ENCODE measurements at regions not wholly inside any gene's neighbourhood (a gene's known extent, or its start where the extent isn't known, plus 50 kb on each side); places are given as distances from the start of the nearest gene placed in this dataset.
"Not testable (repeated sequence)": the region's sequence is repeated elsewhere in the genome, so short reads cannot be mapped to it uniquely, and the experiment has no call there.

DNA sequence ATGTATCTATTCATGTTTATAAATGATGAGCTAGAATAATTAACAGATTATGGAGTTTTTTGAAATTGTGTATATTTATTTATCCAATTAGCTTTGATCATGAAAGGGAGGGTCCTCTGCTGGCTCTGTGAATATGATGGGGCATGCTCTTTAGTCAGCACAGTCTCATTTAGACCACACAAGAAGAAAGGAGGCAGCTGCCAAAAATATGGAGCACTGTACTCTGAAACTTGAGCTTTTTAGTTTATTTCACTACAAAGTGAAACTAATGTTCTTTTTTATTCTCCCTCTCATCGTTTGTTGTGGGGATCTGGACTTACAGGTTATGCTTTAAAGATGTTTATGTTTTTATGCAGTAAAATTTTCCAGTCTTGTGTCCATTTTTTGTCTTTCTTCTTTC lies 266.9 kb upstream of the GULP1 start:
- DNase-seq = no peak
- no peaks in the 10 kb centered on the region for H3K27me3 ChIP-seq
- no peak overlapping the region for H3K4me3 ChIP-seq
- TF ChIP-seq POLR2A (IDR thresholded peaks at IDR 0.05) (no peak), CTCF (IDR thresholded peaks at IDR 0.05) (no peak)
- no peaks in the 10 kb centered on the region for H3K4me1 ChIP-seq (replicated peaks in 1 of 2)
- WGBS, 4 donors = 39 to 58% (median 49%) methylated on average over 1 of the region's 1 CpG
- H3K36me3 ChIP-seq (replicated peaks in 1 of 2) = no peaks in the 10 kb centered on the region
- H3K9me3 ChIP-seq (replicated peaks in 1 of 3) = peaks cover 0 to 5% (median 0%) of the 10 kb centered on the region in 3 donors
- intact Hi-C loops (cut with DNase I) = no loop called here
- H3K27ac ChIP-seq = no peak overlapping the region

- 59 to 78% (median 63%) methylated on average over 3 to 4 of the region's 4 CpGs for WGBS, 4 donors
- TF ChIP-seq POLR2A (IDR thresholded peaks at IDR 0.05) (no peak), CTCF (IDR thresholded peaks at IDR 0.05) (no peak)
- Histone ChIP-seq H3K4me3 (no peak overlapping the region), H3K36me3 (replicated peaks in 1 of 2) (no peaks in the 10 kb centered on the region), H3K27me3 (no peaks in the 10 kb centered on the region), H3K9me3 (replicated peaks in 1 of 3) (peaks cover 0 to 5% (median 0%) of the 10 kb centered on the region in 3 donors), H3K4me1 (replicated peaks in 1 of 2) (no peaks in the 10 kb centered on the region), H3K27ac (no peak overlapping the region)
- intact Hi-C loops (cut with DNase I) = no loop called here
- DNase-seq = no peak
These were observed 262.9 kb upstream of the GULP1 start for GRCh38 chr2:188028739-188029138.

DNA sequence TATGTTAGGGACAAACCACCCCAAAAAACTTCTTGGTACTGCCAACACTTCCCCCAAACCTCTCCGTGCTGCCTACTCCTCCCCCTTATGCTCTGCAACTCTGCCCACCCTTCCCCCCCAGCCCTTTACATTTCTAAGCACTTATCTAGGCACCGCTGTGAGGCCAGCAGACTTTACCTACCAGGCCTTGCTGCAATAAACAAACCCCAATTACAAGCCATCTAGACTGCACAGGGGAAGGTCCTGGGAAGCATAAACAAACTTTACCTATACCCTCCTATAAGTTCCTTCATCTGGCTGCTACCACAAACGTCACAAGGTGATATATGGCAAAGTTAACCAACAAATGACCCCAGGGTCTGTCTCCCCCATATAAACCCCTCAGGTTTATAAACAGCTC lies 259.4 kb upstream of the GULP1 start:
- no peak for DNase-seq
- intact Hi-C loops (cut with DNase I) = no loop called here
- Histone ChIP-seq H3K27ac (no peak overlapping the region), H3K36me3 (replicated peaks in 1 of 2) (no peaks in the 10 kb centered on the region), H3K4me1 (replicated peaks in 1 of 2) (no peaks in the 10 kb centered on the region), H3K4me3 (no peak overlapping the region), H3K9me3 (replicated peaks in 1 of 3) (peaks cover 0 to 5% (median 0%) of the 10 kb centered on the region in 3 donors), H3K27me3 (no peaks in the 10 kb centered on the region)
- TF ChIP-seq POLR2A (IDR thresholded peaks at IDR 0.05) (no peak), CTCF (IDR thresholded peaks at IDR 0.05) (no peak)
- WGBS, 4 donors = 51 to 74% (median 63%) methylated on average over 3 of the region's 3 CpGs

DNA sequence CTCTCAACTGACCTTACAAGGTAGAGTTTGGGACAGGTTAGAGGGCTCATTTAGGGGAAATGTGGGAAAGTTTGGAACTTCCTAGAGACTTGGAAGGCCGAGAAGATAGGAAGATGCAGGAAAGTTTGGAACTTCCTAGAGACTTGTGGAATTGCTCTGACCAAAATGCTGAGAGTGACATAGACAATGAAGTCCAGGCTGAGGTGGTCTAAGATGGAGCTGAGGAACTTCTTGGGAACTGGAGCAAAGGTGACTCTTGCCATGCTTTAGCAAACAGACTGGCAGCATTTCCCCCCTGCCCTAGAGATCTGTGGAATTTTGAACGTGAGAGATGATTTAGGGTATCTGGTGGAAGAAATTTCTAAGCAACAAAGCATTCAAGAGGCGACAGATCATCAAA lies 258.9 kb upstream of the GULP1 start:
- no peak for TF ChIP-seq POLR2A (IDR thresholded peaks at IDR 0.05)
- TF ChIP-seq CTCF (IDR thresholded peaks at IDR 0.05) = no peak
- H3K27me3 ChIP-seq = no peaks in the 10 kb centered on the region
- H3K9me3 ChIP-seq (replicated peaks in 1 of 3) = peaks cover 0 to 5% (median 0%) of the 10 kb centered on the region in 3 donors
- no peaks in the 10 kb centered on the region for H3K36me3 ChIP-seq (replicated peaks in 1 of 2)
- intact Hi-C loops (cut with DNase I) = no loop called here
- no peak for DNase-seq
- H3K4me3 ChIP-seq = no peak overlapping the region
- 58 to 67% (median 63%) methylated on average over 3 of the region's 3 CpGs for WGBS, 4 donors
- H3K4me1 ChIP-seq (replicated peaks in 1 of 2) = no peaks in the 10 kb centered on the region
- H3K27ac ChIP-seq = no peak overlapping the region

GRCh38 chr2:188033240-188033639 lies 258.4 kb upstream of the GULP1 start:
- H3K4me1 ChIP-seq (replicated peaks in 1 of 2); H3K27me3 ChIP-seq; H3K4me3 ChIP-seq; intact Hi-C loops (cut with DNase I); DNase-seq; H3K9me3 ChIP-seq (replicated peaks in 1 of 3); H3K36me3 ChIP-seq (replicated peaks in 1 of 2); H3K27ac ChIP-seq: not testable (repeated sequence)
- 71 to 86% (median 81%) methylated on average over 1 of the region's 1 CpG for WGBS, 4 donors

DNA sequence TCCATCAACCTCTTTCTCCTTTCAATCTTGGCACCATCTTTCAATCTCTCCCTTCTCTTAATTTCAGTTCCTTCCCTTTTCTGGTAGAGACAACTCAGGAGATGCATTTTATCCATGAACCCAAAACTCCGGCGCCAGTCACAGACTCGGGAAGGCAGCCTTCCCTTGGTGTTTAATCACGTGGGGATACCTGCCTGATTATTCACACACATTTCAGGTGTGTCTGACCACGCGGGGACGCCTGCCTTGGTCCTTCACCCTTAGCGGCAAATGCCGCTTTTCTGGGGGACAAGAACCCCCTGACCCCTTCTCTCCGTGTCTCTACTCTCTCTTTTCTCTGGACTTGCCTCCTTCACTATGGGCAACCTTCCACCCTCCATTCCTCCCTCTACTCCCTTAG lies 257.6 kb upstream of the GULP1 start:
- WGBS, 4 donors = 63 to 83% (median 79%) methylated on average over 10 of the region's 10 CpGs

GRCh38 chr2:188035377-188035776 lies 256.3 kb upstream of the GULP1 start:
- H3K9me3 ChIP-seq (replicated peaks in 1 of 3); intact Hi-C loops (cut with DNase I); H3K36me3 ChIP-seq (replicated peaks in 1 of 2); H3K4me3 ChIP-seq; H3K27ac ChIP-seq; DNase-seq; H3K4me1 ChIP-seq (replicated peaks in 1 of 2); H3K27me3 ChIP-seq: not testable (repeated sequence)
- 84 to 95% (median 88%) methylated on average over 8 to 9 of the region's 9 CpGs for WGBS, 4 donors

More for the DNA sequence above, 257.6 kb upstream of the GULP1 start:
- H3K36me3 ChIP-seq (replicated peaks in 1 of 2); H3K27ac ChIP-seq; DNase-seq; H3K4me1 ChIP-seq (replicated peaks in 1 of 2); H3K27me3 ChIP-seq; intact Hi-C loops (cut with DNase I); H3K4me3 ChIP-seq; H3K9me3 ChIP-seq (replicated peaks in 1 of 3): not testable (repeated sequence)

- H3K36me3 ChIP-seq (replicated peaks in 1 of 2); intact Hi-C loops (cut with DNase I); H3K27me3 ChIP-seq; DNase-seq; H3K4me1 ChIP-seq (replicated peaks in 1 of 2); H3K4me3 ChIP-seq; H3K9me3 ChIP-seq (replicated peaks in 1 of 3); H3K27ac ChIP-seq: not testable (repeated sequence)
- 92 to 96% (median 93%) methylated on average over 5 of the region's 5 CpGs for WGBS, 4 donors
These were observed 254.9 kb upstream of the GULP1 start for GRCh38 chr2:188036786-188037185.

Data from adrenal gland (tissue), 9 donors.